ENCODE measurements at regions not wholly inside any gene's neighbourhood (a gene's known extent, or its start where the extent isn't known, plus 50 kb on each side); places are given as distances from the start of the nearest gene placed in this dataset.

GRCh38 chr5:142259758-142260157 is 65.1 kb downstream of the SPRY4 start:
- ATAC-seq (no peak), DNase-seq (no peak)
- intact Hi-C loops (cut with DNase I, micrococcal nuclease) = no loop called here
- H3K27ac Mint-ChIP-seq = no peak overlapping the region
- no peak overlapping the region for H3K4me3 Mint-ChIP-seq
- CTCF ChIA-PET = interaction anchor here (0.7 to 2.3 kb wide), 3 partner anchors 9 to 539 kb away, joined by 3 to 7 read pairs (median 6); no protein-coding TSS in a partner anchor
- no peaks in the 10 kb centered on the region for H3K36me3 Mint-ChIP-seq (ENCODE audit: low read depth)
- H3K4me1 Mint-ChIP-seq = no peaks in the 10 kb centered on the region
- H3K27me3 Mint-ChIP-seq = no peaks in the 10 kb centered on the region
- POLR2A ChIA-PET = interaction anchor here (0.8 kb wide), 1 partner anchor 60 kb away, joined by 6 read pairs; no protein-coding TSS in a partner anchor
- H3K9me3 Mint-ChIP-seq (ENCODE audit: low read depth) = peaks cover 2% of the 10 kb centered on the region

DNA sequence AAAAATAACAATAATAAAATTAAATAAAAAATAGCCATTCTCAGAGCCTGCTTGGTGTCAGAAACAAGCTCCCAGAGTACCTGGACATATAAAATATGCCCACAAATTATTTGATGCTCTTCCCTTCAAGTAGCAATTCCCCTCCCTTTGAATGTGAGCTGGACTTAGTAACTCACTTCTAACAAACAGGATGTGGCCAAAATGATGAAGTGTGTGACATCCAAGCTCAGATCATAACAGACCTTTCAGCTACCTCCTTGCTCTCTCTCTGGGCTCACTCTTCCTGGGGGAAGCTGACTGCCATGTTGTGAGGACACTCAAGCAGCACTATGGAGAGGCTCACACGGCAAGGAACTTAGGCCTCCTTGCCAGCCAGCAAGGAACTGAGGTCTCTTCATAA is 69.0 kb downstream of the SPRY4 start:
- POLR2A ChIA-PET = no interaction called here
- H3K9me3 Mint-ChIP-seq (ENCODE audit: low read depth) = peaks cover 2% of the 10 kb centered on the region

DNA sequence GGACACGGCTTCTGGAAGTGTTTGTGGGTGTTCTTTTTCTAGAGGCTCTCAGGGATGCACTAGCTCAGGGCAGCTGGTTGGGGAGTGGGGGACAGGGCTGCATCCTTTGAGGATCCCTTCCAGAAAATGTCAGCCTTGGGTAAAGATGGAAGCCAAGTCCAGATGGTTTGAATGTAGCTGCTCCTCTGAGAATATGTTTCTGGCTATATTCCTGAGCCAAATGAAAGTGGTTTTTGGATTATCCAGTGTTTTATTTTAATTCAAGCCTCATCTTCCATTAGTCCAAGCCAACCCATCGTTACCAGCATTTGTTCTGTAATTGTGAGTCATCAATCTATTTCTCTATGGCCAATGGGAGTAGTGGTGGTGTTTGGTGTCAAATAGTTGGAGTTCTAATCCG is 70.4 kb downstream of the SPRY4 start:
- ChIA-PET CTCF (interaction anchor here (0.6 kb wide), 1 partner anchor 436 kb away, joined by 3 read pairs; no protein-coding TSS in a partner anchor), POLR2A (no interaction called here)
- Mint-ChIP-seq H3K4me3 (no peak overlapping the region), H3K9me3 (ENCODE audit: low read depth) (peaks cover 2% of the 10 kb centered on the region), H3K36me3 (ENCODE audit: low read depth) (no peaks in the 10 kb centered on the region), H3K4me1 (no peaks in the 10 kb centered on the region), H3K27me3 (no peaks in the 10 kb centered on the region), H3K27ac (no peak overlapping the region)
- intact Hi-C loops (cut with DNase I, micrococcal nuclease) = no loop called here
- DNase-seq (no peak), ATAC-seq (no peak)

More for the DNA sequence above, 69.0 kb downstream of the SPRY4 start:
- intact Hi-C loops (cut with DNase I, micrococcal nuclease) = no loop called here
- Mint-ChIP-seq H3K4me1 (no peaks in the 10 kb centered on the region), H3K36me3 (ENCODE audit: low read depth) (no peaks in the 10 kb centered on the region), H3K4me3 (no peak overlapping the region), H3K27me3 (no peaks in the 10 kb centered on the region), H3K27ac (no peak overlapping the region)
- ATAC-seq (no peak), DNase-seq (no peak)
- CTCF ChIA-PET = interaction anchor here (0.8 to 1.5 kb wide), 2 partner anchors 26 to 46 kb away, joined by 3 to 4 read pairs; no protein-coding TSS in a partner anchor

DNA sequence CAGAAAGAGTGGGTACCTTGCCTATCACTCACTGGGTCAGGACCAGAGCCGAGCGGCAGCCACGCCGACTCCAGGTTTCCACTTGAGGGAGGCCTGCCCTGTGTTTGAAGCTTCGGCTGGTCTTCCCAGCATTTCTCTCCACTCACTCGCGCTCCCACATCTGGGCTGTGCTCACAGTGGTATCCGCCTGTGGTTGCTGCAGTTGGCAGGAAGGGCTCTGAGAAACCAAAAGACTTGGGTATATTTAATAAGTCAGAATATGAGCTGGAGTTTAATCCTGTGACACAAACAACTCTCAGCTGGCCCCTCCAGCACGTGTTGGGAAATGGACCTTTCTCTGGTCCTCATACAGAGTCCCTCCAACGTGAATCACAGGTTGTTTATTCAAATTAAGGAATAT is 70.9 kb downstream of the SPRY4 start:
- H3K9me3 Mint-ChIP-seq (ENCODE audit: low read depth) = peaks cover 2% of the 10 kb centered on the region
- no peaks in the 10 kb centered on the region for H3K27me3 Mint-ChIP-seq
- intact Hi-C loops (cut with DNase I, micrococcal nuclease) = no loop called here
- no peaks in the 10 kb centered on the region for H3K4me1 Mint-ChIP-seq
- CTCF ChIA-PET = interaction anchor here (0.6 kb wide), 1 partner anchor 436 kb away, joined by 3 read pairs; no protein-coding TSS in a partner anchor
- no peak for ATAC-seq
- no peak overlapping the region for H3K4me3 Mint-ChIP-seq
- POLR2A ChIA-PET = no interaction called here
- no peak overlapping the region for H3K27ac Mint-ChIP-seq
- DNase-seq = no peak
- no peaks in the 10 kb centered on the region for H3K36me3 Mint-ChIP-seq (ENCODE audit: low read depth)

DNA sequence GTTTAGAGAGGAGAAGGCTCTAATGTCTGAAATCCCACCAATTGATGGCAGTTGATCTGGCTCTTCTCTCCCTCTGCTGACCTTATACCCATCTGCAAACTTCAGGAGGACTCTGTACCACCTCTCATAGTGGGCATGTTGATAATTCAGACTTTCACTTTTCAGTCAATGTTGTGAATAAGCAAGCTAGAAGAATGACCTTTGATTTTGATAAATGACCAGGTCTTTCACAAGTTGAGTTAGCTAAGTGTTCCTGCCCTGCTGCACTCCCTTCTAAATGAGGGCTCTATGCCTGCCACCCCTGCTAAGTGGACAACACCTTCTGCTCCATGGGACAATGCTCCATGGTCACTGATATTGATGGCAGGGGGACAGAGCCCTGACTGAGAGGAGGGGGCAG is 74.7 kb downstream of the SPRY4 start:
- POLR2A ChIA-PET = no interaction called here
- no peaks in the 10 kb centered on the region for H3K4me1 Mint-ChIP-seq
- no peaks in the 10 kb centered on the region for H3K36me3 Mint-ChIP-seq (ENCODE audit: low read depth)
- no peaks in the 10 kb centered on the region for H3K27me3 Mint-ChIP-seq
- DNase-seq (no peak), ATAC-seq (no peak)
- no peak overlapping the region for H3K27ac Mint-ChIP-seq
- intact Hi-C loops (cut with DNase I, micrococcal nuclease) = no loop called here
- CTCF ChIA-PET = interaction anchor here (0.9 to 1.1 kb wide), 2 partner anchors 9 to 34 kb away, joined by 3 to 4 read pairs; no protein-coding TSS in a partner anchor
- H3K9me3 Mint-ChIP-seq (ENCODE audit: low read depth) = no peaks in the 10 kb centered on the region
- H3K4me3 Mint-ChIP-seq = no peak overlapping the region

- ATAC-seq (no peak), DNase-seq (no peak)
- Mint-ChIP-seq H3K27me3 (no peaks in the 10 kb centered on the region), H3K4me3 (no peak overlapping the region), H3K27ac (no peak overlapping the region), H3K9me3 (ENCODE audit: low read depth) (no peaks in the 10 kb centered on the region), H3K4me1 (no peaks in the 10 kb centered on the region), H3K36me3 (ENCODE audit: low read depth) (no peaks in the 10 kb centered on the region)
- intact Hi-C loops (cut with DNase I, micrococcal nuclease) = no loop called here
- ChIA-PET CTCF (no interaction called here), POLR2A (no interaction called here)
Measured at GRCh38 chr5:142248853-142249462, 75.9 kb downstream of the SPRY4 start.

GRCh38 chr5:142246258-142246657 is 78.6 kb downstream of the SPRY4 start:
- intact Hi-C loops (cut with DNase I, micrococcal nuclease) = no loop called here
- no peaks in the 10 kb centered on the region for H3K27me3 Mint-ChIP-seq
- ChIA-PET POLR2A (no interaction called here), CTCF (no interaction called here)
- no peaks in the 10 kb centered on the region for H3K9me3 Mint-ChIP-seq (ENCODE audit: low read depth)
- ATAC-seq (no peak), DNase-seq (no peak)
- H3K36me3 Mint-ChIP-seq (ENCODE audit: low read depth) = no peaks in the 10 kb centered on the region
- no peaks in the 10 kb centered on the region for H3K4me1 Mint-ChIP-seq
- no peak overlapping the region for H3K4me3 Mint-ChIP-seq
- no peak overlapping the region for H3K27ac Mint-ChIP-seq

DNA sequence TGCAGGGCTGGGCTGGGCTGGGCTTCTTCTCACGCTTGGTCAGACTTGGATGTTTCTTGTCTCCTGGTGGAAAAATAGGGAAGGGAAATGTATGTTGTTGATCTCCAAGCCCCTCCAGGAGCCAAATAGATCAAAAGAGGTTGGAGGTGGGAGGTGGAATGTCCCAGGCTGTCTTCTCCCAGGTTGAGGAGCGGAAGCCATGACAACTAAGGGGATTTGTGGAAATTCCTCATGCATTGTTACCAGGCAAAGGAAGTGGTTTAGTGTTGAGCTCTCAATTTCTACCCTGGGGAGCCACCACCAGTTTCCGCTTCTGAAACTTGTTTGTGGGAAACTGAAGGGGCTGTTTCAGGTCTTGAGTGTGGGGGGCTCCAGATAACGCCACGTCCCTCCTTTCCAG is 79.0 kb downstream of the SPRY4 start:
- no peak for ATAC-seq
- intact Hi-C loops (cut with DNase I, micrococcal nuclease) = no loop called here
- ChIA-PET POLR2A (no interaction called here), CTCF (no interaction called here)
- H3K36me3 Mint-ChIP-seq (ENCODE audit: low read depth) = no peaks in the 10 kb centered on the region
- no peaks in the 10 kb centered on the region for H3K27me3 Mint-ChIP-seq
- DNase-seq = no peak
- no peaks in the 10 kb centered on the region for H3K4me1 Mint-ChIP-seq
- H3K27ac Mint-ChIP-seq = no peak overlapping the region
- H3K9me3 Mint-ChIP-seq (ENCODE audit: low read depth) = no peaks in the 10 kb centered on the region
- no peak overlapping the region for H3K4me3 Mint-ChIP-seq

DNA sequence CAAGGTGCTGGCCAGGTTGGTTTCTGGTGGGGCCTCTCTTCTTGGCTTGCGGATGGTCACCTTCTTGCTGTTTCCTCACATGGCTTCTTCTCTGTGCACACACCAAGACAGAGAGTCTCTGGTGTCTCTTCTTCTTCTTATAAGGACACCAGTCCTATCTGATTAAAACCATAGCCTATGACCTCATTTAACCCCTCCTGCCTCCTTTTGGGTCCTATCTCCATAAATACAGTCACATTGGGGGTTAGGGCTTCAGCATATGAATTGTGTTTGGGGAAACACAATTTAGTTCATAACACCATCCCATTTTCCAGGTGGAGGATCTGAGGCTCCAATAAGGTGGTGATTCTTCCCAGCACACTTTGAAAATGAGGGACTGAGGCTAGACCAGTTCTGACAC is 80.4 kb downstream of the SPRY4 start:
- H3K36me3 Mint-ChIP-seq (ENCODE audit: low read depth) = no peaks in the 10 kb centered on the region
- no peak for ATAC-seq
- no peaks in the 10 kb centered on the region for H3K27me3 Mint-ChIP-seq
- intact Hi-C loops (cut with DNase I, micrococcal nuclease) = no loop called here
- POLR2A ChIA-PET = no interaction called here
- H3K4me1 Mint-ChIP-seq = no peaks in the 10 kb centered on the region
- CTCF ChIA-PET = no interaction called here
- no peak for DNase-seq
- H3K4me3 Mint-ChIP-seq = no peak overlapping the region
- H3K27ac Mint-ChIP-seq = no peak overlapping the region
- no peaks in the 10 kb centered on the region for H3K9me3 Mint-ChIP-seq (ENCODE audit: low read depth)

DNA sequence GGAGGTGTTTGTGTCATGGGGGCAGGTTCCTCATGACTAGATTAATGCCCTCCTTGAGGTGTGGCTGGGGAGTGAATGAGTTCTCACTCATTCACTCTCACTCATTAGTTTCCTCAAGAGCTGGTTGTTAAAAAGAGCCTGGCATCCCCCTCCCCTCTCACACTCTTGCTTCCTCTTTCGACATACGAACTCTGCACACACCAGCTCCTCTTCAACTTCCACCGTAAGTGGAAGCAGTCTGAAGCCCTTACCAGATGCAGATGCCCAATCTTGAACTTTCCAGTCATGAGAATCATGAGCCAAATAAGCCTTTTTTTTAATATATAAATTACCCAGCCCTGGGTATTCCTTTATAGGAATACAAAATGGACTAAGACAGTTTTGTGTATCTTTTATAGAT is 82.5 kb downstream of the SPRY4 start:
- intact Hi-C loops (cut with DNase I, micrococcal nuclease) = no loop called here
- Mint-ChIP-seq H3K36me3 (ENCODE audit: low read depth) (no peaks in the 10 kb centered on the region), H3K4me1 (no peaks in the 10 kb centered on the region), H3K27ac (no peak overlapping the region), H3K4me3 (no peak overlapping the region), H3K9me3 (ENCODE audit: low read depth) (no peaks in the 10 kb centered on the region), H3K27me3 (no peaks in the 10 kb centered on the region)
- ATAC-seq (no peak), DNase-seq (no peak)
- ChIA-PET CTCF (interaction anchor here (0.6 to 1.6 kb wide), 5 partner anchors 8 to 339 kb away, joined by 3 to 4 read pairs (median 3); no protein-coding TSS in a partner anchor), POLR2A (no interaction called here)

DNA sequence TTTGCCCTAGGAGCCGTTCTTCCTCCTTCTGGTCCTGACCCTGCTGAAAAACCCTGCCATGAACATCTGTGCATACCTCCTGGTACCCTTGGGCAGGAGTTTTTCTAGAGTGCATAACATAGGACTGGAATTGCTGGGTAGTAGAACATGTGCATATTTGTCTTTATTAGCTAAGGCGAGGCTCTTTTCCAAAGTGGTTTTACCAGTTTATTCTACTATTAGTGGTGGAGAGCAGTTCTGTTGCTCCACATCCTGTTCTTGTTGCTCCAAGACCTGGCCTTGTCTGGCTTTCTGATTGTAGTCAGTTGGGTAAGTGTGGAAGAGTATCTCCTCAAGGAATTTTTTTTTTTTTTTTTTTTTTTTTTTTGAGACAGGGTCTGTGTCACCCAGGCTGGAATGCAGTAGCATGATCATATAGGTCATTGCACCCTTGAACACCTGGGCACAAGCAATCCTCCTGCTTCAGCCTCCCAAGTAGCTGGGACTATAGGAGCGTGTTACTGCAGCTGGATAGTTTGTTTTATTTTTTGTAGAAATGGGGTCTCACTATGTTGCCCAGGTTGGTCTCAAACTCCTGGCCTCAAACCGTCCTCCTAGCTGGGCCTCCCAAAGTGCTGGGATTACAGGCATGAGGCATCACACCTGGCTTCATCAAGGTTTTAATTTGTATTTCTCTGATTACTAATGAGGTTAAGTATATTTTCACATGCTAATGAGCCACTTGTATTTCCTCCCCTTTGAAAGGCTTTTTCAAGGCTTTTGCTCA is 85.2 kb downstream of the SPRY4 start:
- ChIA-PET CTCF (interaction anchor here (0.6 kb wide), 2 partner anchors 332 to 552 kb away, joined by 3 read pairs; no protein-coding TSS in a partner anchor), POLR2A (interaction anchor here (0.6 kb wide), 1 partner anchor 37 kb away, joined by 5 read pairs; no protein-coding TSS in a partner anchor)
- no peak for ATAC-seq
- H3K27ac Mint-ChIP-seq = no peak overlapping the region
- DNase-seq = no peak
- H3K4me3 Mint-ChIP-seq = no peak overlapping the region
- H3K9me3 Mint-ChIP-seq (ENCODE audit: low read depth) = no peaks in the 10 kb centered on the region
- H3K36me3 Mint-ChIP-seq (ENCODE audit: low read depth) = no peaks in the 10 kb centered on the region
- H3K27me3 Mint-ChIP-seq = no peaks in the 10 kb centered on the region
- peaks cover 6% of the 10 kb centered on the region for H3K4me1 Mint-ChIP-seq
- intact Hi-C loops (cut with DNase I, micrococcal nuclease) = no loop called here

GRCh38 chr5:142237707-142238106 is 87.1 kb downstream of the SPRY4 start:
- H3K4me3 Mint-ChIP-seq = no peak overlapping the region
- peaks cover 4% of the 10 kb centered on the region for H3K27me3 Mint-ChIP-seq
- ChIA-PET CTCF (interaction anchor here (1.5 kb wide), 1 partner anchor 42 kb away, joined by 3 read pairs; no protein-coding TSS in a partner anchor), POLR2A (no interaction called here)
- H3K4me1 Mint-ChIP-seq = peaks cover 9% of the 10 kb centered on the region
- H3K27ac Mint-ChIP-seq = no peak overlapping the region
- no peaks in the 10 kb centered on the region for H3K9me3 Mint-ChIP-seq (ENCODE audit: low read depth)
- H3K36me3 Mint-ChIP-seq (ENCODE audit: low read depth) = no peaks in the 10 kb centered on the region
- ATAC-seq (no peak), DNase-seq (no peak)
- intact Hi-C loops (cut with DNase I, micrococcal nuclease) = no loop called here

Measured in activated CD4-positive, alpha-beta T cell treated with anti-CD3 and anti-CD28 coated beads for 36 hours (primary cell).